SKM-1 treated with dmso at 0.1 percent for 144 hours (cell line): ENCODE measurements at regions not wholly inside any gene's neighbourhood (a gene's known extent, or its start where the extent isn't known, plus 50 kb on each side); places are given as distances from the start of the nearest gene placed in this dataset.
"Not testable (repeated sequence)": the region's sequence is repeated elsewhere in the genome, so short reads cannot be mapped to it uniquely, and the experiment has no call there.

Source experiments
- DNase-seq: peaks from one replicate; lab custom pipeline; 2025; ENCODE audit not compliant: unreplicated experiment; lab: John Stamatoyannopoulos, UW

DNA sequence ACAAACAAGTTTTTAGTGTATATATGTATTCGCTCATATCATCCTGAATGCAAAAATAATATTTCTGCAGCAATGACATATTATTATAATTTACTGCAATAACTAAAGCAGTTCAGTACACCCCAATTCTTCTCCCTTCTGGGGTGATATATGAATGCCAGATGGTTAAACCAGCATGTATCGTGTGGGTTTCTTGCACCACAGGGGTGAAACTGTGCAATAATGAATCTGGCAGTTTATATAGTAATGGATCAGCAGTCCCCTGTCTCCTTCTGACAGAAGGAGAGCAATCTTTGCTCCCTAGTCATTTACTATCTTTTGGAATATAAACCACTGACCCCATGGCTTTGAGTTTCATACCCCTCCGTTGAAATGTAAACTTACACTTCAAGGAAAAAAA is 228.6 kb upstream of the KLHL1 start:
- no peak for DNase-seq

DNA sequence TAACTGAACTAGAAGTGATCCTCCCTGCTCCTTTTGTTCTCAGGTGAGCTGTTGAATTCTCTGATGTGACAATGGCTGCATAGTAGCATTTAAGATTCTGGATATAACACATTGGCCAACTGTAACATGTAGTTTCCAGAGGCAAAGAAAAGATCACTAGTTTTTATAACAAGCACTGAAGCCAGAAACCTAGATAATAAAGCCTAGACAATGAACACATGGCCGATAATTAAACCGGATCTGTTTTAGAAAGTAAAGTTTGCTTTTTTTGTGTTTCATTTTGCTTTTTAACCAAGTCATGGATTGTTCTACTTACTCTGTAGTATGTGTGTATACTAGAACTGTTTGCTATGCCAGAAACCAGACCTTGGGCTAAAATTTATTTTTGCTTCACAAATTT is 225.5 kb upstream of the KLHL1 start:
- no peak for DNase-seq

DNA sequence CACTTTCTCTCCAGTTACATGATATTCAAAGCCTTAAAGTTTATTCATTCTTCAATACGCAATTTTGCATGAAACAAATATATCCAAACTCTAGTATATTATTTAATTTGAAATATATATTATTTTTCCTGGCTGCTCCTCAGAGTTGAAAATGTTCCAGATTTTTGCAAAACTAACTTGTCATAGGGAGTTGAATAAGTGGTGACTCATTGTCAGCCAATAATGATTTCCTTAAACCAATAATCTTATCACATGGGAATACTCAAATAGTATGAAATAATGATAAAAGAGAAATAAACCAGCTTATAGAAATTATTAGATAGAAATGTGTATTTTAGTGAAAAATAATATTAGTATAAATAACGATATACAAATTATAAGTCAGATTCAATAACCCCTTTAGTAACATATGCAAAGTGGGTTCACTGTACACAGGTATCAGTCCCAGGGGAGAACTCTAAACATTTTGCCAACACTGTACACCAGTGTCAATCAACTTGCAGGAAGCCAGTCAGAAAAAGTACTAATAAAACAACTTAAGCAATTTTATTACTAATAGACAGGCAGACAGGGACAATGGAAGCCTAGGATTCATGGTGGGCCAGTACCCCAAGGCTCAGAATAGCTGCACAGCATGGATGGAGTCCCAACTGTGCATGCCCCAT is 222.6 kb upstream of the KLHL1 start:
- DNase-seq = no peak

DNA sequence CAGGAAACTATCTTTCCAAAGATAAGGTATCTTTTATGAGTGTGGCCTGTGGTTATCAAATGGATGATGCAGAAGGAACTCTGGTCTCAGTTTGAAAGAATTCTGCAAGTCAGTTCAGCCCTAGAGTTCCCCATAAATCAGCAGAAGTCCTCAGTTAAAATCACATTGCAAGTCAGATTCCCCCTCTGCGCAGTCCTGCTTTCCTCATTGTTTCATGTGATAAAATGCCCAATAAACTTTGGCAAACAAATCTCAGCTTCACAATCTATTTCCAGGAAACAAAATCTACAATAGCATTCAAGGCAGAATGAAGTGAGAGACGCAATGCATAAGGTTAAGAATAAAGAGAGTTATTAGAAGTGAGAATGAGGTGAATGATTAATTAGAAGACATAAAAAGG is 216.3 kb upstream of the KLHL1 start:
- DNase-seq = no peak

DNA sequence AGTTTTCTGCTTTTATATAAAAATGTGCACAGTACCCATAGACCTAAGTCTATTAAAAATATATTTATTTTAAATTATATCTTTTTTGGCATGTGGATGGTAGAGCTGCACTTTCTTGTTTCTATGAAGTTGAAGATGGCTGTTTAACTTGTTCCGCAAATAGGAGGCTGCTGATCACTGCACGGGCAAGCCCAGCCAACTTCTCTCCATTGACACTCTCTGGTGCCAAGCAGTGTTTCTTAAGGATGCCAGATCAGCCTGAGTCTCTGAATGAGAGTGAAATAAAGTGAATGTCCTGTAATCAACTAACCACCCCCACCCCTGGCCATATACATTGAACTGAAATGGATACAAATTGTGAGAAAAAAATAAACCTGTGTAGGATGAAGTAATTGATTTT is 202.9 kb upstream of the KLHL1 start:
- DNase-seq = no peak

DNA sequence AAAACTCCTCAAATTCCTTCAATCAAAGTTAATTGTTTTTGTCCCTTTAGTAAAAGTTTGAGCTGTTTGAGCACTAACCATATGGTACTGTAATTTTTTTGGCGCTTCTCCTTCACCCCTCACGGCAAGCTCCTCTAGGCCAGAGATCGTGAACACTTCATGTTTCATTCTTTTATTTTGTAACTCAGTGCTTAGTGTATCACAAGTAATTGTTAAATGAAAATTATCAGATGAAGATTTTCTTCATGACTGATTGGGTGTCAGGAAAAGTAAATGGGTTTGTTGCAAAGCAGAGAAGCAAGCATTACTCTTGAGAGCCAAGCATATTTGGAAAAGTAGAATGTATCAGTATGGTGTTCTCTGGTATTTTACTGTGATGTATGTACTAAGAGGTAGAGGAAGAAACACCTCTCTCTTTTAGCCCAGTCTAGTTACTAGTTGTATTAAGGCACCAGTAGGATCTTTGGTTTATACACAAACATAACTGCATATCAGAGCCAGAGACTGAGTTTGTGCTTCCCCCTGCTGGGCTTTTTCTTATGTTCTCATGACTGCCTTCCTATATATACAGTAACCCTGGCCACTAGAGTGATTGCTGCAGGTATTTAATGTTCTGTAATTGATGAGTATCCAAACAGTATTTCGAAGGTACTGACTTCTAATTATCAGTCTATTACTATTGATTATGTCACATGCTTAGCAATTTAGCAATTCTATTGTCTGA is 202.3 kb upstream of the KLHL1 start:
- no peak for DNase-seq

DNA sequence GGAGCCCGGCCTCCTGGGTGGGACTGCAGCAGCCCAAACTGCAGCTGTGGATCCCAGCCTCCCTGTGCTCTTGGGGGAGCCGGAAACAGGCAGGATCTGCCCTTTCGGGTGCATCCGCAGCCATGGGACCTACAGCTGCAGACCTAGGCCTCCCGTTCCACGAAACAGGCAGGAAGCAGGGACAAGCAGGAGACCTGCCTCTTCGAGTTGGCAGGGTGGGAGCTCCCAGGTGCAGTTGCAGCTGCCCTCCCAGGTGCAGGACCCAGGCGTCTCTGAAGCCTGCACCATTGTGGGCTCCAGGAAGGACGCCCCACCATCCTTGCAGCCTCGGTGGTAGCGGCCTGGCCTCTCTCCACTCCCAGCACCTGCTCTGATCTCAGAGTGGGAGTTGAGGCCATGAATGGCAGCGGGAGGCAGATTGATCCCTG is 189.0 kb upstream of the KLHL1 start:
- no peak for DNase-seq

DNA sequence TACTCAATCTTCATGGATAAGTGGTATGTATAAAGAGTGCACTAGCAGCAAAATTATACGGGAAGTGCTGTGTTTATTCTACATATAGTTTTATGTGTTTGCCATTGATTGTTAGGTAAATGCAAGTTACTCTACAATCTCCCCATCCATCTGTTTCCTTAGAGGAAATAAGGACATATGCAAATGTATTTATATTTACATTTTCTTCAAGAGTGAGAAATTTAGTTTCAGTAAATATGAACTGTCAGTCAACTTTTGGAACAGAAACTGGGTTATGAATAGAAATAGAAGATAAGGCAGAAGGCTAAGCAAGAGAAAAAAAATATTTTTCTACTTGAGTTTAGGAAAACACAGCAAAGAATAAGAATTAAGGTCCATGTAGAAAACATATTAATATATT is 176.1 kb upstream of the KLHL1 start:
- DNase-seq = no peak

DNA sequence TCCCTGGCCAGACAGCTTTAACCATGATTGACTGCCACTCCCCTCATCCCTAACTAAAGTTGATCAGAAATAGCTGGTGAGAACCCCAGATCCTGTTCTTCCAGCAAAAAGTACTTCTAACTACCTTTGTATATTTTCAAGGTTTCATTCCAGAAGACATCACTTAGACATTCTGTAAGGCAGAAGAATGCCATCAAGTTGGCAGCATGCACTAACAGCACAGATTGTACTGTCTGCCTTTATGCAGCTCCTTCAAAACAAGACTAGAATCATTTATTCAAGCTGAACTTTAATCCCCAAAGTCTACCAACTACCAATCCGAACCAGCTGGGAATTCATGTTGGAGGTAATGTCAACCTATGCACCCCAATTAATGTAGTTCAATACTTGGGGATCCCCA is 167.6 kb upstream of the KLHL1 start:
- no peak for DNase-seq

DNA sequence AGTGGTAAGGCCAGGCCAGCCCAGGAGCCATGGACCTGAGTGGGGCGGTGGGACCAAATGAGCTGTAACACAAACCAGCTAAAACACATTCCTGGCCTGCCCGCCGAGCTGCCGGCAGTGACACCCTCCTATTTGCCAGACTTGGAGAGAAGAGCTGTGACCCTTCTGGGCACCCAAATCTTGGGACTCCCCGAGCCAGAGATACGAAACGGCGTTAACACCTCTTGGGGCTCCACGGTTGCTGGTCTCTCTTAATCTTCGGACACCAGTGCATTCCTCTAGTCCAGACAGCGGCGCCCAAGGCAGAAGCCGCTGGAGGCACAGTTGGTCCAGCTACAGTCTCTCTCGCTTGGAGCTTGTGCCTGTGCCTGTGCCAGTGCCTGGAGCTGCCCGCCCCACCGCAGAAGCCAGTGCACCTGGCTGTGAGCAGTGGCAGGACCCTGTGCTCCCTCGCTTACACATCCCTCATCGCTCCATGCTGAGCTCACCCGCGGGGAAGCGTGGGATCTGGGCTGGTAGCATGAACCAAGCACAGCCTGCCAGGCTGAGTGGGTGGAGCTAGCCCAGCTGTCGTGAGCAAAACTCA is 147.2 kb upstream of the KLHL1 start:
- DNase-seq = no peak

DNA sequence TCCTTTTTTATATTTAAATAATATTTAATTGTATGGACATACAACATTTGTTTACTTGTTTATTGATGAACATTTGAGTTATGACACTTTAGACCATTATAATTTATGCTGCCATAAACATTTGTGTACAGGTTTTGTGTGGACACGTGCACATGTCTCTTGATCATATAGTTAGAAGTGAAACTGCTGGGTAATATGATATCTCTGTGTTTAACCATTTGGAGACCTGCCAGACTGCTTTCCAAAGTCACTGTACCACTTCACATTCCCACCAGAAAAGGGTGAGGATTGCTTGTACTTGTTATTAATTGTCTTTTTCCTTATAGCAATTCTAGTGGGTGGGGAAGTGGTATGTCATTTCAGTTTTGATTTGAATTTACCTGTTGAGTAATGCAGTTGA is 145.6 kb upstream of the KLHL1 start:
- DNase-seq = no peak

DNA sequence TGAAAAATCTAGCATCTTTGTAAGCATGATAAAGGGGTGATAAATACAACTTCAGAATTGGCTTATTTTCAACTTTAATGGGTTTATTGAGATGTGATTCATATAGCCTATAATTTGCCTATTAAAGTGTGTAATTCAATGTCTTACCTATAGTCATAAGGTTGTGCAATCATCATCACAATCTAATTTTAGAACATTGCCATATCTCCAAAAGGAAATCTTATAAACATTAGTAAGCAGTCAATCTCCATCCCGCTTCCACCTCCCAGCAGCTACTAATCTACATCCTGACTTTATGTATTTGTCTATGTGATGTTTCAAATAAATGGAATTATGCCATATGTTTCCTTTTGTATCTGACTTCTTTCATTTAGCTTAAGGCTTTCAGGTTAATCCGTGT is 145.2 kb upstream of the KLHL1 start:
- no peak for DNase-seq

DNA sequence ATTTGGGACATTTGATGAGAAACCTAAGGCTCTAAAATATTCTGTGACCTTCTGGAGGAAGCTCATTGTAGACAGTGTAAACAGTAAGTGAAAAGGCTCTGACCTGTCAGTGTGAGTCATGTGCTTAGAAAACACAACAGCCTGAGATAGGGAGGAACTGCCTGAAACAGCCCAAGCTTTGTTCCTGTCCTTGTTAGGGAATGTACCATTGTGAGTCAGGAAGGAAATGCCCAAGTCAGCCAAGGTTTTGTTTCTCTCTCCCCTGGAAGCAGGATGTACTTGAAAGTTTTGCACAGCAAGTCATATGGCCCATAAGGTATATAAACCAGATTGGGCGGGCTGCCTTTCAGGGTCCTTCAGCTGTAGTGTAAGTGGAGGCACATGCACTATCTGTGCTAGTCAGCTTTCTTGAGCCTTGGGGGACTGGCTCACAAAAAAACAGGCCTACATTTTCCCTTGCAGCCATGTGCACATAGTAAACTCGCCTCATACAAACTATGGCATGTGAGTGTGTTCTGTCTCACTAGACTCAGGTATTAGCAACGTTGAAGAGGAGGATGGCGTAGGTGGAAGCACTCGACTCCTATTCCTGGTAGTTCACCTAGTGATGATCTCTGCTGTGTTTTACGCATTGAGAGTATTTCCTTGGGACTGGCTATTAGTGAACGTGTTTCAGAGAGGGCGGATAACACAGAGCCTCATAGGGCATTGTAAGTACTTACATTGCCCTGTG is 141.2 kb upstream of the KLHL1 start:
- DNase-seq = no peak

DNA sequence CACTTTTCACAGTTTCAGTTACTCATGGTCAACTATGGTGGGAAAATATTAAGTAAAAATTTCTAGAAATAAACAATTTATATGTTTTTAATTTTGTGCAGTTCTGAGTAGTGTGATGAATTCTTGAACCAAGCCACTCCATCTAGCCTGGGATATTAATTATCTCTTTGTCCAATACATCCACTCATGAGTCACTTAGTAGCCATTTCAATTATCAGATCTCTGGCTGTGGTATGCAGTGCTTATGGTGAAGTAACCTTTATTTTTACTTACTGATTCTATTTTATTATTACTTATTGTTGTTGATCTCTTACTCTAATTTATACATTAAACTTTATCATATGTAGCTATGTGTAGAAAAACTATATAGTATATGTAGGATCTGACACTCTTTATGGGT is 128.9 kb upstream of the KLHL1 start:
- DNase-seq = no peak

DNA sequence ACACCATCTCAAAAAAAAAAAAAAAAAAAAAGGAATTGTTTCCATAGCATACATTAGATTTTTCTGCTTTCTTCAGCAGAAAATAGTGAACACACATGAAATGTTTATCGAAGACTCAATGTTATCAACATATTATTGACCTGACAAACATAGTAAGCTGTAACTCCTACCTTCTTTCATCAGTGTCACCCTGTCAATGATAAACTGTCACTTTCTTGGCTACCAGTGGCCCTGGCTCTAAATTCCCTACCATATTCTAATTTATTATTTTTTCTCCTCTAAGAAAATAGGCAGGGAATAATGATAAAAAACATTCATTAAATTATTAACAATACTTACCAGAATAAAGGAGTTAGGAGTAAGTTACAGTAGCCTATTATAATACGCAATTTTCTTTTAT is 127.3 kb upstream of the KLHL1 start:
- no peak for DNase-seq

DNA sequence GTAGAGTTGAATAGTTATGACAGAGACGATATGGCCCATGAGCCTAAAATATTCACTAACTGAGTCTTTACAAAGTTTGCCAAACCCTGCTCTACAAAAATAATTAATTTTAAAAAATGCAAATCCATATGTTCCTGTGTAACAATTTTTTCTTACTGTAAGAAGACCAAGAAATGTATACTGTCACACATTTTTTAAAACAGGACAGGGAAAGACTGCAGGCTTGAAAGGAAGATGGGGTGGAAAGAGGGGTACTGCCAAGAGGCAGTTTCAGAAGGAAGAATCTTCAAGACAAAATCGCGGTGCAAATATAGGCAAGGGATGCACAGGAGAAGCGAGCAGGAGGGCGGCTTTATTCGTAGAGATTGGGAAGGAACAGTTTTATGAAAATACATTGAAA is 115.7 kb upstream of the KLHL1 start:
- no peak for DNase-seq

DNA sequence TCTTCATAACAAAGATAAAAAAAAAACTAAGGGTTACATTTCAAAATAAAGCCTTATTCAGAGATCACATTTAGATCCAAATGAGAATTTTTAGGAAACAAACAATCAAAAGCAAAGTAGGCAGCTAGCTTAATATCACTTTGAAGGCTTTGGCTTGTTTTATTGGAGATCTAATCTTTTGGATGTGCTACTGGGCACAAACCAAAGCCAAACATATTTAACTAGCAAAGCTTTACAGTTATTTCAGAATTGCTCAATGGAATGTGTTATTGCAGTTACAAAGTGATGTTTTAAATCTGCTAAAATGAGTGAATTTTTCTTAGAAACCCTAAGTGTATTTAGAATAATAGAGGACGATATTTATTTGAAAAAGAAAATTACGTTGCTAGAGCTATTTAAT is 114.7 kb upstream of the KLHL1 start:
- no peak for DNase-seq

DNA sequence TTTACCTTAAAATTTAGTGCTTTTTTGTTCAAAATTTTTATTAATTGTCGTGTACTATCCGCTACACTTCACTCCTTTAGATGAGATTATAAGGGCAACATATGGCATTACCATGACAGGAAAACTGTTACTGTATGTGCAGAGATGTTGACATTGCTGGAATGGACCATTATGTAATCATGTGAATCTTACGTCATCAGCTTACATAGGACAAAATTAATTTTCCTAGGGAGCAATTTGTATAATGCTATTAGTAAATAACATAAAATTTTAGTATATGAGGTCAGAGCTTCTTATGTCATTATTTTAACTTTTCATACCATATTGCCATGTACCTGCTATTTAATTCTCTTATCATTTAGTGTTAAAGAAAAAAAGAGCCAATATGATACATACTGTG is 110.4 kb upstream of the KLHL1 start:
- DNase-seq = no peak

DNA sequence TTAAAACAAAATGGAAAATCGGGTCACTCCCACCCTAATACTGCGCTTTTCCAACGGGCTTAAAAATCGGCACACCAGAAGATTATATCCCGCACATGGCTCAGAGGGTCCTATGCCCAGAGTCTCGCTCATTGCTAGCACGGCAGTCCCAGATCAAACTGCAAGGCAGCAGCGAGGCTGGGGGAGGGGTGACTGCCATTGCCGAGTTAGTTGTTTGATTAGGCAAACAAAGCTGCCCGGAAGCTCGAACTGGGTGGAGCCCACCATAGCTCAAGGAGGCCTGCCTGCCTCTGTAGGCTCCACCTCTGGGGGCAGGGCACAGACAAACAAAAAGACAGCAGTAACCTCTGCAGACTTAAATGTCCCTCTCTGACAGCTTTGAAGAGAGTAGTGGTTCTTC is 100.7 kb upstream of the KLHL1 start:
- DNase-seq = not testable (repeated sequence)

DNA sequence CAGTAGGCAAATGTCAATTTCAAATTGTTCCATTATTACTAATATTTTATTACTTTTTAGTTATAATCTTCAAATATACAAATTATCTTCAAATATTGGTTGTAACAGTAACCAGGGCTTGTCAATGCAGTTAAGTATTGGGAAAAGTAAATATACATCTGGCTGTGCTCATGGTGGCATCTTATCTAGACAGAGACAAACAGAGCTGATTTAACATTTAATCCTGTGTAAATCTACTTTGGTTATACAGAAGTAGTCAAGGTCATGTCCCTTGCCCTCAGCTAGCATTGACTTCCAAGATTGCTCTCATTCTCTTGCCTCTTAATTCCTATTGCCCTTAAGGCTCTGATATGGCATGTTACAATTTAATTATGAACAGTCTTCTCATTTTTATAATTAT is 98.4 kb upstream of the KLHL1 start:
- no peak for DNase-seq

DNA sequence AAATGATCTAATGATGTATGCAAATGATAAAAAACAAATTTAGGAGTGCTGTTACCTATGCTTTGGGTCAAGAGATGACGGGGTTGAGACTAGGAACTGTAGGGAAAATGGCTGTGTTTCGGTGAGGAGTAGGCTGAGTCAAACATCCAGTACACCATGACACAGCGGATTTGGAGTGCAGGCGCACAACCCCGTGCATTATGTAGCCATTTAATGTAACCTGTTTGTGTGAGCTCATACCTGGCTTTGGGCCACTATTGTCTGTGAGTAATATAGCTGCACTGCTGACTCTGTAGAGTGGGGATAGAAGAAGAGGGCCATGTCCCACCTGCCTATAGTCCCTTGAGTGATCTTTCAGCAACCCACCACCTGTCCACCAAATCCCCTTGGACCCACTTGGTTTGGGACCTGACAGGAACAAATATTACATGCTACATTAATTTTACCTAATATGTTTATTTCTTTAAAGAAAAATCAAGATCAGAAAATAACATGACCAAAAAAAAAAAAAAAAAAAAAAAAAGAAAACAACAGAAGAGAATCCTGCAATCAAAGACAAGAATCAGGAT is 95.5 kb upstream of the KLHL1 start:
- DNase-seq = no peak

DNA sequence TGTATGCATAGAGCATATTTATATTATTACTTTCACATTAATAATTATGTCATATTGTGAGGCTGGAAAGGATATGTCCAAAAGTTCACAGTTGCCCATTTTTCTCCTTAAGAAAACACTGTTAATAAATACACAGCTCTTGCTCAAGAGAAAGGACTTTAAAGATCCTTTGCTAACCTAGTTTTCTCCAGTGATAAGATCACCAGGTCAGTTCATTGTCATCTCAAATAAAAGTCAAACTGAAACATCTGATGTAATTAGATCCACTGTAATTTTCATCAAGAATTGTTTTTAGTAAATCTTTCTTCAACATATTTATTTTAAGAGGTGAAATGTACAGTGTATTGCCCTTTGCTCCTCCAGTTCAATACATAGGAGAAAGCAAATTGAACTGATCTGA is 82.8 kb upstream of the KLHL1 start:
- DNase-seq = no peak
